Activated T-cell treated with anti-CD3 and anti-CD28 coated beads for 24 hours (primary cell): ENCODE measurements at regions not wholly inside any gene's neighbourhood (a gene's known extent, or its start where the extent isn't known, plus 50 kb on each side); places are given as distances from the start of the nearest gene placed in this dataset.
"Not testable (repeated sequence)": the region's sequence is repeated elsewhere in the genome, so short reads cannot be mapped to it uniquely, and the experiment has no call there.

Experiments
- DNase-seq: peaks from one replicate; pipeline ENCODE4 v3.0.0-alpha.2; 2020; ENCODE audit warnings: low read depth

DNA sequence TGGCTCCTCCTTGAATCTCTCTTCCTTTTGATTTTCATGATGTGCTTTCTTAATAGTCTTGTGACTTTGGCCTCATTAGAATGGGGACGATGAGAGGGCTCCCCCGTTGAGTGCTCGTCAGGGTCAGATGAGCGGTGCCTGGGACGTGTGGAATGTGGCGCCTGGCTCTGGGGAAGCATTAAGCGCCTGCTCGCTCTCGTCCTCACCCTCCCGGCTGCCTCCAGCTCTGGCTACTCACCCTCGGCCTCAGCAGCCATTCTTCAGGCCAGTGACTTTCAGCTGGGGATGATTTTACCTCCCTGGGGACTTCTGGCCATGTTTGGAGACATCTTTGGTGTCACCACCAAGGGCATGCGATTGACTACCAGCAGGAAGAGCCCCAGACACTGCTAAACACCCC is 69.7 kb downstream of the RPS6KA4 start:
- no peak for DNase-seq

DNA sequence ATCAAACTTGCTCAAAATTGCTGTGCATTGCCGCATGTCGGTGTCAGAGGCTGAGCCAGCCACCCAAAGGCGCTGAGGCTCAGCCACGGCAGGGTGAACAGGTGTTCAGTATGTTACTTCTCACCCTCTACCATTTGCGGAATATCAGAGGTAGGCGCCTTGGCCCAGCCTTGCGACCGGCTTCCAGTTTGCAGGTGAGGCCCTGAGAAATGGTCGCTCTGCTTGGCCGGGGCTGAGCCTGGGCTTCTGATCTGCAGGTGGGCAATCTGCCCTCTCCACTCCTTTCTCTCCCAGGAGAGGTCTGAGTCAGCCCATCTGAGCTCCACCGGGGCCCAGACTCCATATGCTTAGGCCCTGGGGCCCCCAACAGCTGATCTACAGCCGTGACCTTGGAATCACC is 71.0 kb downstream of the RPS6KA4 start:
- DNase-seq = no peak

DNA sequence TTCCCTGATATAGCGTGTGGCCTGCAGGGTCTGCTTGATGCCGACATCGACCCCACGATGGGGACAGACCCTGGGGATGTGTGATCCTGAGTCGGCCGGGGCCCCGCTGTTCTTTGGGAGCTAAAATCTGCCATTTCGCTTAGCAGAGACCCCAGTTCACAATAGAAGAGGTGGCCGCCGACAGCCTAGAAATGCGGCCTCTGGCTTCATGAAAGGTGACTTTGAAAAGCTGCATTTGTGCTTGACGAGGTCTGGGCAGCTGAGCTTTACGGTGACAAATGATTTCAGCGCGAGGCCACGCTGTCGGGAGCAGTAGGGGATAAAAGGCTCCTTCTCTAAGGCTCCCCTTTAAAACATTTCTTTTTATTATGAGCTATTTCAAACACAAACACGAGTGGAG is 71.7 kb downstream of the RPS6KA4 start:
- DNase-seq = no peak

DNA sequence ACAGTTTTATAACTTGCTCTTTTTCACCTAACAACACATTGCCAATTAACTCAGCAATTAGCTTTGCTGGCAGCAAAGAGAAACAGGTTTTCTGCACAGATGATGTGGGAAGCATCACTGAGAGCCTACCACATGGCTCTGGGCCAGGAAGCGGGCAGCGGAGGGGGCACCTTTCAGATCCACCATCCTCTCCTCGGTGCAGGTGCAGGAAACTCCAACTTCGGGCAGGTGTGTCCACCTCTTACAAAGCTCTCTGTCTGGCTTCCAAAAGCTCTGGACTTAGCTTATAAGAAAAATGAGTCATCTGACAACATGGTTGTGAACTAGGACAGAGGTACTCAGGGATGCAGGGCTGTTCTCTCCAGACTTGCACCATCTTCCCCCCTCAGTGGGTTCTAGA is 77.0 kb downstream of the RPS6KA4 start:
- DNase-seq = no peak

DNA sequence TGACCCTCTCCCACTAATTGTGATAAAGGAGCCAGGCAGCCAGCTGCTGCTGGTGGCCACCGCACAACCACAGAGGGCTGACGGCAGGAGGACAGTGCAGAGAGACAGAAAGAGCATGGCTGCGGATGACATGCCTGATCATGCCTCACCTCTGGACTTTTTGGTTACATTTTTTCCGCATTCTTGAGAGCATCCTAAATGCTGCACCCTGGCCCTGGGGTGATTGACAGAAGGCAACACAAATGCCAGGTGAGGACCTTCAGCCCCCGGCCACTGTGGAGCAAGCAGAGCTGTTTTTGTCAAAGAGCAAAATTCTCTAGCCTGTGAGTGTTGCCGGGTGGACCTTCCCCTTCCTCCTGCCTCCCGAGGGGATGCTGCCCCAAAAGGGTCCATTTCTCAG is 78.5 kb downstream of the RPS6KA4 start:
- DNase-seq = no peak

DNA sequence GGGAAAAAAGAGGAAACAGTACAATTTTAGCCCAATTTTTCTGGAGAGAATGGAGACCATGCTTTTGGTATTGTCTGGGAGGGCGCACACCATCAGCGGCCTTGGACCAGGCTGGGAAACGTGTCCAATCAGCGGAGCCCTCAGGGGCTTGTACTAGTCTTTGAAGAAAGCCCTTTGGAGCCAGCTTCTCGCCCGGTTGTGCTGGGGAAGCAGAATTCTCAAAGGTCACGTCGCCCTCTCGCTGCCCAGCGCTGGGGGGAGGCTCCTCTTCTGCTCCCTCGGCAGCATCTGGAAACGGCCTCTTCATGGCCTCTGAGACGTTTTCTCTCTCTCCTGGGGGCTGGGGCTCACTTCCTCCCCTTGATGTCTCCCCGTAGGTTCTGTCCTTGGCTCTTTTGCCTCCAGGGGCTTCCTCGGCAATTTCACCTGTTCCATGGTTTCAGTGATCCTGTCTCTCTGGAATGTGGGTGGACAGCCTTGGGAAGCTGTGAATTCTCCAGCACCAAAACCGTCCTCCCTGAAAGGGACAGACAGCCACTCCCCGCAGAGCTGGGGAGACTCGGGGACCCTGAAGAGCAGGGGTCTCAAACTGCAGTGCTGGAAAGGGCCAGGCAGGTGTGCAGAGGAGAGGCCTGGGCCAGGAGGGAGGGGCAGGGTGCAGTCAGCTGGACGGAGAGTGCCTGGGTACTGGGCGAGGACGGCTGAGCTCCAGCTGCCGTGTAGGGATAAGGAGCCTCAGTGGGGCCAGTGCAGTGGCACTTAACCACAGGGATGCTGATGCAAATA is 80.2 kb downstream of the RPS6KA4 start:
- no peak for DNase-seq

DNA sequence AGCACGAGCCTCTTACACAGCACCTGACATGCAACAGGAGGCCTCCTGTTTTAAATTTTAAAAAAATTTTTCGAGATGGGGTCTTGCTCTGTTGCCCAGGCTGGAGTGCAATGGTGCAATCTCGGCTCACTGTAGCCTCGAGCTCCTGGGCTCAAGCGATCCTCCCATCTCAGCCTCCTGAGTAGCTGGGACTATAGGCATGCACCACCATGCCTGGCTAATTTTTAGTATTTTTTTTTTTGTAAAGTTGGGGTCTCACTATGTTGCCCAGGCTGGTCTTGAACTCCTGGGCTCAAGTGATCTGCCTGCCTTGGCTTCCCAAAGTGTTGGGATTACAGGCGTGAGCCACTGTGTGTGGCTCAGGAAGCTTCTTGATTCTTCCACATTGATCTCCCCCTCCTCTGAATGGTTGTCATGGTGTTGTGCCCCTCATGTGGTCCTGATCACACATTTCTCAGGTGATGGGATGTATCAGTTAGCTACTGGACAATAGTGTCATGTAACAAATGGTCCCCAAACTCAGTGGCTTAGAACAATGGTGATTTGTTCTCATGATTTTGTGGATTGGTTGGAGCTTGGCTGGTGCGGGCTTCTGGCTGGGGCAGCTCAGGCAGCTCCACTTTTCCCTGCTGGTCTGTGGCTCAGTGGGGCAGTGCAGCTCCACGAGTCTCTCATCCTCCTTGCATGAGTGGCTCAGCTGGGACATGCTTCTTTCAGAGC is 81.0 kb downstream of the RPS6KA4 start:
- DNase-seq = not testable (repeated sequence)

DNA sequence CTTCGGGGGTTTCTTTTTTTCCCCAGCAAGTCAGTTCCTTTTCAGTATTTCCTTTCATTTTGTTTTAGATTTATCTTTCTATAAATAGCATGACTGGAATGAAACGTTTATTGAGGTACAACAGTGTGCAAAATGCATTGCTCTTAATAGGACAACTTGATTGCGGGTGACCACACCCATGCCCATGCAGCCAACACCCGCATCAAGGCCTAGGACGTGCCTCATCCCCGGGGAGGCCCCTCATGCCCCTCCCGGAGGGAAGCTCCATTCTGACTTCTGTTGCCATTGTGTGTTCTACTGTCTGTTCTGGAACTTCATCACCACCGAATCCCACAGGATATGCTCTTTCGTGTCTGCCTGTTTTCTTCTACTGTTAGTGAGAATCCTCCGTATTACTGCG is 82.2 kb downstream of the RPS6KA4 start:
- no peak for DNase-seq

DNA sequence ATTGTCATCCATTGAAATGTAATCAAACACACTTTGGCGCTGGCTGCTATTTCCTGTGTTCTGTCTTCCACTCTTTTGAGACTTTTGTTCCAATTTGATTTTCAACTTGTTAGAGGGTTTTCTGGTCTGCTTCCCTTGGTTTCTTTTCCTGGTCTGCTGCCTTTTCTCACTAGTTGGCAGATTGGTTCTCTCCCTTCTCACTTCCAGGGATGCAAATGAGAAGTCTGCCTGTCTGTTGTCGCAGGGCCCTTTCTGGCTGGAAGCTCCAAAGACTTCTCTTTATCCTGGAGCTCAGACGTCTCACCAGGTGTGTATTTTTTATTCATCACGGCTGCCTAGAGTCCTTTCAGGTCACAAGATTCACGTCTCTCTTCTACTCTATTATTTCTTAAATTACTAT is 84.0 kb downstream of the RPS6KA4 start:
- no peak for DNase-seq

DNA sequence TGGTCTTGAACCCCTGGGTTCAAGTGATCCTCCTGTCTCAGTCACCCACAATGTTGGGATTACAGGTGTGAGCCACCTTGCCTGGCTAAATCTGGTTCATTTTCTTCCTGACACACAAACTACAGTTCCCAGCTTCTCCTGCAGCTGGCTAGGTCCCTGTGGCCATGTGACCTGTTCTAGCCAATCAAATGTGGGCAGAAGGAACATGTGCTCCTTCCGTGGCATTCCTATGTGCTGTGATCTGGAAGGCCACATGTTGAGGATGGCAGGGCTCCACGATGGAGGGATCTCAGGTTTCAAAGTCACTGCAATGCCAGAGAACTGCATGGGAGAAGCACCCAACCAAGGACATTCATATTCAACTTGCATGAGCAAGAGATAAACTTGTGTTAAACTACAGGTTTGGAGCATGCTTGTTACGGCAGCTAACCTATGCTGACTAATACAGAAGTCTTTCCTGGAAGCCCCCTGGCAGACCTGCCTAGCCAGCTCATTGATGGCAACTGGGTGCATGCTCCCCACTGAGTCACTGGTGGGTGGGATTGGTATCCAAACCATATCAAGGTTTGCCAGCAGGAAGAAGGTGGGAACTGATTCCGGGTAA is 86.0 kb downstream of the RPS6KA4 start:
- DNase-seq = no peak

DNA sequence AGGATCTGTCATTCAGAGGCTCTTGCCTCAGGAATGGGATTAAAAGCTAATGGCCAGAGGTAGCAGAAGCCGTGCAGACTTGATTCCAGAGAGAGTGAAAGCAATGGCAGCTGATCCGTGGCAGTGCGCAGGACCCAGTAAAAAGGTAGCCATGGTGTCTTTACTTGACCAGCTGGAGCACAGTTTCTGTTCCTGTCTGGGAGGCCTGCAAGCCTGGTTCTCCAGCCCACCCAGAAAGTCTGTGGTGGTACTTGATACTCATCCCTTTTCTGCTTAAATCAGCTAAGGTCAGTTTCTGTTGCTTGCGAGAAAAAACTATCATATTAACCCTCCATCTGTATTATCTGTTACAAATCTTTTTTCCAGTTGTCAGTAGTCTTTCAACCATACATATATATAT is 86.7 kb downstream of the RPS6KA4 start:
- DNase-seq = no peak

DNA sequence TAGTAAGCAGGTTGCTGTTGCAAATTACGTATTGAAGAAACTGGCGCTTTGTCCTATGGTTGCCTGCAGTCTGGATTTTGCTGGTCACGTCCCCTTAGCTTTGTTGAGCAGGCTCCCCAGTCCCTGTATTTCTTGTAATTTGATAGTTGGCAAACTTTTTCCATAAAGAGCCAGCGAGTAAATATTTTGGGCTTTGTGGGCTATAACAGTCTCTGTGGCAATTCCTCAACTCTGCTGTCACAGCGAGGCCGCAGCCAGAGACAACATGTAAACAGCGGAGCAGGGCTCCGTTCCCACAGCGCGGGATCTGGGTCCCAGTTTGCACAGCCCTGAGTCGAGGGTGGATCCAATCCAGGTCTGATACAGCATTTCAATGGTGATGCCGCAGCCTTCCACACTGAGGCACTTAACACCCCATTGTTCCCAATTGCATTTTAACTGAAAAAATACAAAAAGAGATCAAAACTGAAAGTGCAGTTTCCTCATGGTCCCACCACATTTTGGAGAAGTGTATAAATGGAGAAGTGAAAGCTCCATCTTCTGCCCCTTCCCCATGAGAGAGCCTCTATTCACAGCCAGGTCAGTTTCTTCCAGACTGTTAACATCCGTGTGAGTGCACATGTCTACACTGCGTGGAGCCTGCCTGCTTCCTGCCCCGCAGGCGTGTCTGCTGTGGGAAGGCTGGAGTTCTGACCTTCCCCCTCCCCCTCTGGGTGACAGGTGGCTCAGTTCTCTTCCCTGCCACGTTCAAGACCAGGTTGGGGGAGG is 89.1 kb downstream of the RPS6KA4 start:
- DNase-seq = no peak

DNA sequence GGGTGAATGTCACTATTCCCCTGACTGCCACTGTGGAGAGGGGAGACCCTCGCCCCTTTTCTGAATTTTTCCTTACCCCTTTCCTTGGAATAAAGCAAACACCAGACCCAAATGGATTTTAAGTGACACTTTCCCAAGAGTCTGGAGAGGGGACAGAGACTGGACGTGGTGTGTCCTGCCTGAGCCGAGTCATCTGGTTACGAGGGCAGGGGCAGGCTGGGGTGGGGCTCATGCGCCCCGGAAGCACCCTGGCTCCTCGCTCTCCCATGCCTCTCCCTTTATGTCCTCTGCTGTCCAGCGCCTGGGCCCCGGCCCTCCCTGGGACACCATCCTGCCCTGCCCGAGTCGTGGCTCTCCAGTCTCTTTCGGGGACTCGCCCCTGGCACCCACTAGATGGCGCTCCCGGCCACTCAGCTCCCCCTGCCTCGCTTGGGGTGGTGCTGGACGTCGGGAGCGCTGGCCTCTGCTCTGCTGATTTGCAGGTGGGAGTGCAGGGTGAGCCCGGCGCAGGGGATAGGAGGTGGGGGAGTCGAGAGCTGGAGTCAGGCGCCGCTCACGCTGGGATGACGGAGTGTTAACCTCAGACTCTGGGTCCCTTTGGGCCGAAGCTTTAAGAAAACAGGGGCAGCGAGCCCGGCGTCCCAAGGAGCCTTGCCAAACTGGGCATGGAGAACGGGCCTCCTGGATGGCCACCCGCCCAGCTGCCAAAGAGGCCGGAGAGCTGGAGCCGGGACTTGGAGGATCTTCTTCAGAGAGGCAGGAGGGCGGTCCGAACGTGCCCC is 89.8 kb downstream of the RPS6KA4 start:
- peak; percentile 60 for DNase-seq

DNA sequence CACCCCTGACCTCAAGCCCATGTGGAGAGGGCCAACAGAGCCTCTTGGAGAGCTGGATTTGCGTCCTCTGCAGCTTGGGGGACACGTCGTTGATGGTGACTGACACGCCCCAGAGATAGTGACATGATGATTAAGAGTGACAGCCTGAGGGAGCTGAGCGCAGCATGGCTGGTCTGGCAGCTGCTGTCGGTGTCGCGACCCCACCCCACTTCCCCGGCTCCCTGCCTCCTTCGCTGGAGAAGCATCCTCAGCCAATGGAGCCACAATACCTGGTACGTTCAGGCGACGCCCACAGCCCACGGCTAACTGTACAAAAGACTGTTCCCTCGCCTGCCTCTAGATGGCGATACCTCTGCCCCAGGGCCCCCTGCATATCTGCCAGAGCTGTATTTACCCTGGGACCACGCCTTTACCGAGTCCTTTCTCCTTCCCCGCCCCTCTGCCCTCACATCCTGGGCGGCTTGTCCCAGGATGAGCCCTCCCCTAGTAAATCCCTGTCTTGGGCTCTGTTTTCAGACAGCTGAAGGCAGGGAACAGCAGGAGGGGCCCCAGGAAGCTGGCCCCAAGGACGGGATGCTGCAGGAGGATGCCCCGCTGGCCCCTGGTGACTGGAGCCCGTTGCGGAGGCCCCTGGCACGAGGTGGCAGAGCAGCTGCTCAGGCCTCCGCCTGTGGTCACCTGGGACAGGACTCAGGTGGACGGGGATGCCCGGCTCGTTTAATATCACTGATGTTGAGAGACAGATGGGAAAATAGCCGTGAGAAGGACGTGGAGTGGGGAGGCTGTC is 90.6 kb downstream of the RPS6KA4 start:
- DNase-seq = peak; percentile 67

DNA sequence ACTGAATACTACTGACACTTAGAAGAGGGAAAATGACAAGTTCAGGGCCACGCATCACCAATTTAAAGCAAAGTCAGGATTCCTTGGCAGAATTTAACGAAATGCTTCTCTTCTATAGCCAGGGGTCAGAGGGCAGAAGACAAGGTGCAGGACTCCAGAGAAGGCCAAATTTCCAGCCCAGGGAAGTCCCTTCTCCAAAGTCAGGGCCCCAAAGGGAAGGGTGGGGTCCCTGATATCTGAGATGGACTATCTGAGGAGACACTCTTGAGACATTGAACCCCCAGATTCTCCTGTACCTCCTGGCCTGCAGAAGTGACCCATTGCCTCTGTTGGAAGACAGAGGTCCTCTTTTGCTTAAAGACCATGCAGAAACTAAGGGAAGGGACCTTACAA is 91.2 kb downstream of the RPS6KA4 start:
- no peak for DNase-seq

DNA sequence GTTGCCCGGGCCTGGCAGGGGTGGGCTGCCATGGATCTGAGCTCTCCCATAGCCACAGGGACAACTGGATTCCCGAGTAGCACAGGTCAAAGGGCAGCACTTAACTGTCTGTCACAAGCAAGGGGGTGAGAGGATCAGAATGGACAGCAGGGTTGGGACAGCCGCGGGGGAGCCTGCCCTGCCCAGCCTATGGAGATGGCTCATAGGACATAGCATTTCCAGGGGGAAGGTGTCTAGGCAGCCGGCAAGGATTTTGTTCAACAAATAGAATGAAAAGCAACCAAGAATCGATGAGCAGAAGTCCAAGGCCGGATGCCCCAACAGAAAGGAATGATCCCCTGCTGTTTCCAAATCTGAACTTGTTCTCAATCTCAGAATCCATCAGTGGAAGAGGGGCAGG is 92.9 kb downstream of the RPS6KA4 start:
- DNase-seq = no peak

DNA sequence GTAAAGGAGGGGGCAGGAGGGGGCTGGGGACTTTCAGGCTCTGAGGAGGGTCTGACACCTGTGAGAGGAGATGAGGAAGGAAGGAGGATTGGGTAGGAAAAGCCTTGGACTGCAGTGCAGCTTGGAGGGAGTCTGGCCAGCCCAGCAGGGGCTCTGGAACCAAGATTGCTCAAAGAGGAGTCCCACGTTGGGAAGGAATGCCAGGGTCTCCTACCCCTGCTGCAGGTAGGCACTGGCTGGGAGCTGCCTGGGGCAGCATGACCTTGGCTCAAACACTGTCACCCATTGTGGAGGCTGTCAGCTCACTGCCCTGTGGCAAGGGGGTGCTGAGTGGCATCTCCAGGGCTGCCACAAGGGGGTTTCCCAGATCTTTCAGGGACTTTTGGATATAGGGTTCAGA is 94.5 kb downstream of the RPS6KA4 start:
- DNase-seq = no peak

DNA sequence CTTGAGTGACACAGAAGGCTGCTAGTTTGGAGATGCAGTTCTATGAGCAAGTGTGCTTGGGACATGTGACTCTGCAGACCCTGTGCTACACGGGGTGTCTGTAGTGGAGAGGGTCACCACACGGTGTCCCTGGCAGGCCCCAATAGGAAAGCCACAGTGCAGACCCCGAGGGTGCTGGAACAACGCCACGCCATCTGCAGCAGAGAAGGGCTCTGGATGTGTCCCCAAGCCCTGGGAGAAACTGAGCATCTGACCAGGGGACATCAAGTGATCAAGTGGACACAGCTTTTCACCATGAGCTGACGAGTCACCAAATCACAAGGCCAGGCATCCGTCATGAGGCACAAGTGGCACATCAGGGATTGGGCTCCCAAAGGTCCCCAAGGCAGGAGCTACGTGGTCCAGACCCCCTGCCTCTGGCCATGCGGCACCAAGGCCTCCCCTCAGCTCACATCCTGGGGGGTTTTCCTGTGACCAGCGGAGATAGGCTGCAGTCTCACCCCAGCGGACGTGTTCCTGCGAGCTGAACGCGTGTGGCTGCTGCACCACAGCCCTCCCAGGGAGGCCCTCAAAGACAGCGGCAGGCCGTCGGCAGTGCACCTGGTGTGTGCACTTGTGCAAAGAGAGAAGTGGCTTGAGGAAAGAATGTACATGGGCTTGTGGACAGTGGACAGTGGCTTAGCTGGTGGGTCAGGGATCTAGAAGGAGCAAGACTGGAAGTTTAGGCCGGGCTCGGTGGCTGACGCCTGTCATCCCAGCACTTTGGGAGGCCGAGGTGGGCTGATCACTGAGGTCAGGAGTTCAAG is 96.7 kb downstream of the RPS6KA4 start:
- DNase-seq = no peak

DNA sequence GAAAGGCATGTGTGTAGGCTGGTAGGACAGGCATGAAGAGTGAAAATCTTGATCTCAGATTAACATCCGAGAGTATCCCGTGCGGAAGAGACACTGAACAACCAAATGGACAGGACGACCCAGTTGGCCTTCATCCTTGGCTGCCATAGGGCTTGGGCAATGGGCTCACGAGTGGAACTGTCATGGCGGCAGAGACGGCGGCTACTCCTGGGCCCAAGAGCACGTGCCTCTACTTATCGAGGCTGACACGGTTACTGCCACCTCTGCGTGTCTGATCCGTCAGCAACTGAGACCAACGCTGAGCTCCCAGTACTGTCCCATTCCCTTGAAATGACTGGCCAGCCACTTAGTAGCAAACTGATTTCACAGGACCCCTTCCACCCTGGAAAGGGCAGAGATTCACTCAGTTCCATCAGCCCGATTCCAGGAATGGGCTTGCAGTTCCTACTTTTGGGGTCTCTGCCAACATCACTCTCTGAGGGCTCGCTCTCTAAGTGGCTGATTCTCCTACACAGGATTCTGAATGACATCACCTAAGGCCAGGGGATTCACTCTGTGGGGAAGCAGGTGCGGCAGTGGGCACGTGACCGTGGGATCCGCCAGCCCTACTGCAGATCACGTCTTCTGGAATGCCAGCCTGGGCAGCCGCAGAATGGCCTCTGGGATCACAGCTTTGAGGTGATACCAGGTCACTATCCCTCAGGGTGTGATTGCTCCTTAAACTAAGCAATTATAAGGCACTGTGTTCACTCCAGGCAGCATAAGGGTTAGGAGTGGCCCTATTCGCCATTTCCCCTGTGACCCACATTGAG is 97.8 kb downstream of the RPS6KA4 start:
- no peak for DNase-seq
